ENCODE measurements at regions not wholly inside any gene's neighbourhood (a gene's known extent, or its start where the extent isn't known, plus 50 kb on each side); places are given as distances from the start of the nearest gene placed in this dataset.

DNA sequence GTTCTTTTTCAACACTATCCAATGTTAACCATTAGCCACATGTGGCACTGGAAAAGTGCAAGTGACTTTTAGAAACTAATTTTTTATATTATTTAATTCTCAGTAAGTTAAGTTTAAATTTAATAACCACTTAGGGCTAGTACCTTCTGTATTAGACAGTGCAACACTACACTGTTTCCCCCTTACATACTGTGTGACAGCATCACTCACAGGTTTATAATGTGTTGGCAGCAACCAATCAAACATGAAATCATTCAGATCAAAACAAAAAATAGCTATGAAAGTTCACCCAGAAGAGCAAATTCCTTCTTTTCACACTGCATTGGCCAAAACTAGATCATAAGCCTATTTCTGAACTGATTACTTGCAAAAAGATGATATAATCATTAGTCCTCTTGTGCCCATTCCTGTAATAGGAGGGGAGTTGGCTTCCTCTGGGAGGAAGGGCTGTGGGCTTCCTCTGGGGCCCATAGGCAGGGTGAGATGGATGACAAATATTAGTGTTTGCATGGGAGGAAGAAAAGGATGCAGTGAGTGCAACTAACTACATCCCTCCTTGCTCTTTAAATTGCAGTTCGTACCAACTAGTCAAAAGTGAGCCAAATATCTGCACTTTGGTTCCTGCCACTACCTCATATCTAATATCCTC is 708.1 kb upstream of the RGMB start:
- H3K9me3 ChIP-seq (ENCODE audit: control insufficient read depth, insufficient read depth, low read length): no peaks in the 10 kb centered on the region
- no peaks in the 10 kb centered on the region for H3K27me3 ChIP-seq (ENCODE audit: control insufficient read depth, insufficient read depth, low read length)
- H3K36me3 Mint-ChIP-seq: no peaks in the 10 kb centered on the region
- ATAC-seq (no peak), DNase-seq (no peak)
- no peak for TF ChIP-seq CTCF (IDR thresholded peaks at IDR 0.05)
- no peak overlapping the region for H3K27ac ChIP-seq (ENCODE audit: low read length)
- peaks cover 7 to 12% of the 10 kb centered on the region in 2 donors for H3K9me3 Mint-ChIP-seq
- intact Hi-C loops (cut with micrococcal nuclease): no loop called here
- 57% methylated on average over 1 of the region's 1 CpG for WGBS (ENCODE audit: insufficient coverage)
- H3K4me1 Mint-ChIP-seq: no peaks in the 10 kb centered on the region
- no peaks in the 10 kb centered on the region for H3K36me3 ChIP-seq (ENCODE audit: control insufficient read depth, insufficient read depth, low read length)
- H3K4me3 ChIP-seq (ENCODE audit: low read length): no peak overlapping the region
- H3K4me3 Mint-ChIP-seq: no peak overlapping the region
- no peaks in the 10 kb centered on the region for H3K4me1 ChIP-seq (ENCODE audit: control insufficient read depth, insufficient read depth, low read length)
- no peak overlapping the region for H3K27ac Mint-ChIP-seq
- no peaks in the 10 kb centered on the region for H3K27me3 Mint-ChIP-seq (ENCODE audit: low read depth in 2 of 2)

DNA sequence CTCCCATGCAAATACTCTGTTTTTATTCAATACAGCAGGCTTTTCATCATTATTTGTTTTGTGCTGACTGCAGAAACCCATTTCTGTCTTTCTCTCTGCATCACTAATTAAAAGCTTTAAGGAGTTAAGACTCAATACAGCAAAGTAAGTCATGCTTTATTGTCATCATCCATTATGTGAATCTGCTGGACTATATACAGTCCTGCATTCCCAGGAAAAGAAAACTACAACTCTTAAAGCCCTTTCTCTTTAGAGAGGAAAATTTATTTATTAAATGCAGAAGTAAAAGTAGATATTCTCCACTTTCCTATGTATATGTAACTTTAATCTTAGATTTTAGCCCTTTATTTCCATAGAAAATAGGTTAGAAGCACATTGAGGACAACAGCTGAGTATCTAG is 706.6 kb upstream of the RGMB start:
- H3K27me3 Mint-ChIP-seq (ENCODE audit: low read depth in 2 of 2): no peaks in the 10 kb centered on the region
- no peak overlapping the region for H3K27ac Mint-ChIP-seq
- Histone ChIP-seq H3K36me3 (ENCODE audit: control insufficient read depth, insufficient read depth, low read length) (no peaks in the 10 kb centered on the region), H3K27me3 (ENCODE audit: control insufficient read depth, insufficient read depth, low read length) (no peaks in the 10 kb centered on the region), H3K4me1 (ENCODE audit: control insufficient read depth, insufficient read depth, low read length) (no peaks in the 10 kb centered on the region), H3K9me3 (ENCODE audit: control insufficient read depth, insufficient read depth, low read length) (no peaks in the 10 kb centered on the region), H3K27ac (ENCODE audit: low read length) (no peak overlapping the region), H3K4me3 (ENCODE audit: low read length) (no peak overlapping the region)
- H3K36me3 Mint-ChIP-seq: no peaks in the 10 kb centered on the region
- no peak for DNase-seq
- no peaks in the 10 kb centered on the region for H3K4me1 Mint-ChIP-seq
- intact Hi-C loops (cut with micrococcal nuclease): no loop called here
- H3K4me3 Mint-ChIP-seq: no peak overlapping the region
- TF ChIP-seq CTCF (IDR thresholded peaks at IDR 0.05): no peak
- no peak for ATAC-seq
- H3K9me3 Mint-ChIP-seq: peaks cover 10 to 11% of the 10 kb centered on the region in 2 donors

DNA sequence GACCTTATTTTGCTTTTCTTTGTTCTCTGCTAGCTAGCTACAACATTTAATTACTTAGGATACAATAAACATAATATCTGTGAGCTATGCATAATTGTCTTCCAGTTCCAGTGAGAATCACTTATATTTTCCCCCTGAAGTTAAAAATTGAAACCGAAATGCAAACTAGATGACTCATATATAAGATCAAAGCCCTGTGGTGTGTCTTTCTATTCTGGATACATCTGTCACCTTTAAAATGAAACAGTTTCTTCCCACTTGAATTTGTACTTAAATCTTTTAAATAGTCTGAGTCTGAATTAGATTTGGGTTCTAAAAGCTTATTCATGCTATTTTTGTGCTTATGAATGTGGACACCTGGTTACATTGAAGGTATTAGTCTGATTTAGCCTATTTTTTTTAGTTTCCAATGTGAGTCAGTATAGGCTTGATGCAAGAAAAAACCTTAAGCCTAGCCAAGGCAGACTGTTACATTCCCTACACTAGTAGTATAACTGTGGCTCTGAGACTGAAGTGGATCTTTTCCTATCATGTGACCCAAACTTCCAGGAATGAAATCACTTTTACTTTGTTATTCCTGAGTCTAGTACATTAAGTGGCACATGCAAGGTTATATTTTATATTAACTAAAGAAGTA is 703.5 kb upstream of the RGMB start:
- H3K27me3 ChIP-seq (ENCODE audit: control insufficient read depth, insufficient read depth, low read length): no peaks in the 10 kb centered on the region
- H3K36me3 ChIP-seq (ENCODE audit: control insufficient read depth, insufficient read depth, low read length): no peaks in the 10 kb centered on the region
- ATAC-seq (no peak), DNase-seq (no peak)
- H3K27ac ChIP-seq (ENCODE audit: low read length): no peak overlapping the region
- no peaks in the 10 kb centered on the region for H3K9me3 ChIP-seq (ENCODE audit: control insufficient read depth, insufficient read depth, low read length)
- 20% methylated on average over 1 of the region's 1 CpG for WGBS (ENCODE audit: insufficient coverage)
- Mint-ChIP-seq H3K27me3 (ENCODE audit: low read depth in 2 of 2) (no peaks in the 10 kb centered on the region), H3K4me1 (no peaks in the 10 kb centered on the region), H3K27ac (no peak overlapping the region), H3K36me3 (no peaks in the 10 kb centered on the region), H3K4me3 (no peak overlapping the region), H3K9me3 (peaks cover 11 to 15% of the 10 kb centered on the region in 2 donors)
- no peak for TF ChIP-seq CTCF (IDR thresholded peaks at IDR 0.05)
- H3K4me3 ChIP-seq (ENCODE audit: low read length): no peak overlapping the region
- intact Hi-C loops (cut with micrococcal nuclease): no loop called here
- H3K4me1 ChIP-seq (ENCODE audit: control insufficient read depth, insufficient read depth, low read length): no peaks in the 10 kb centered on the region

GRCh38 chr5:98072921-98073320 is 700.5 kb upstream of the RGMB start:
- Mint-ChIP-seq H3K4me3 (no peak overlapping the region), H3K27me3 (ENCODE audit: low read depth in 2 of 2) (no peaks in the 10 kb centered on the region), H3K9me3 (peaks cover 13 to 14% of the 10 kb centered on the region in 2 donors), H3K4me1 (no peaks in the 10 kb centered on the region), H3K36me3 (no peaks in the 10 kb centered on the region), H3K27ac (no peak overlapping the region)
- Histone ChIP-seq H3K4me3 (ENCODE audit: low read length) (no peak overlapping the region), H3K9me3 (ENCODE audit: control insufficient read depth, insufficient read depth, low read length) (no peaks in the 10 kb centered on the region), H3K27ac (ENCODE audit: low read length) (no peak overlapping the region), H3K36me3 (ENCODE audit: control insufficient read depth, insufficient read depth, low read length) (no peaks in the 10 kb centered on the region), H3K4me1 (ENCODE audit: control insufficient read depth, insufficient read depth, low read length) (no peaks in the 10 kb centered on the region), H3K27me3 (ENCODE audit: control insufficient read depth, insufficient read depth, low read length) (no peaks in the 10 kb centered on the region)
- intact Hi-C loops (cut with micrococcal nuclease): no loop called here
- no peak for DNase-seq
- no CpG with 5 or more reads among the region's 3 CpGs for WGBS (ENCODE audit: insufficient coverage)
- no peak for TF ChIP-seq CTCF (IDR thresholded peaks at IDR 0.05)
- ATAC-seq: no peak
